ENCODE measurements at regions not wholly inside any gene's neighbourhood (a gene's known extent, or its start where the extent isn't known, plus 50 kb on each side); places are given as distances from the start of the nearest gene placed in this dataset.
A peak's percentile ranks its signal among the peaks of the same experiment; 100 is the strongest.

- 92 to 95% (median 94%) methylated on average over 4 of the region's 4 CpGs for WGBS, 3 donors
- no peak overlapping the region for H3K27ac ChIP-seq (ENCODE audit: low read depth, low read length)
Measured at GRCh38 chr3:40768046-40768445, 243.3 kb downstream of the ZNF621 start.

GRCh38 chr3:40768536-40768935, 243.8 kb downstream of the ZNF621 start:
- H3K27ac ChIP-seq (ENCODE audit: low read depth, low read length), result no peak overlapping the region
- 90 to 100% (median 95%) methylated on average over 1 of the region's 1 CpG for WGBS, 3 donors

- 31 to 75% (median 46%) methylated on average over 4 of the region's 4 CpGs for WGBS, 3 donors
- H3K27ac ChIP-seq (ENCODE audit: low read depth, low read length), result no peak overlapping the region
Measured at GRCh38 chr3:40770061-40770460, 245.3 kb downstream of the ZNF621 start.

- 74 to 85% (median 81%) methylated on average over 3 of the region's 3 CpGs for WGBS, 3 donors
- H3K27ac ChIP-seq (ENCODE audit: low read depth, low read length), result no peak overlapping the region
Measured at GRCh38 chr3:40771112-40771511, 246.4 kb downstream of the ZNF621 start.

- WGBS, 3 donors, result 80 to 92% (median 84%) methylated on average over 6 of the region's 6 CpGs
- no peak overlapping the region for H3K27ac ChIP-seq (ENCODE audit: low read depth, low read length)
Measured at GRCh38 chr3:40779039-40779438, 254.3 kb downstream of the ZNF621 start.

- 19 to 32% (median 28%) methylated on average over 19 of the region's 19 CpGs for WGBS, 3 donors
- H3K27ac ChIP-seq (ENCODE audit: low read depth, low read length), result peak overlapping the region; percentile 38
Measured at GRCh38 chr3:40780291-40780924, 255.6 kb downstream of the ZNF621 start.

- H3K27ac ChIP-seq (ENCODE audit: low read depth, low read length), result peak overlapping the region; percentile 38
- WGBS, 3 donors, result 33 to 56% (median 43%) methylated on average over 12 of the region's 12 CpGs
Measured at GRCh38 chr3:40780925-40781406, 256.2 kb downstream of the ZNF621 start.

GRCh38 chr3:40782111-40782721, 257.5 kb downstream of the ZNF621 start:
- 87 to 92% (median 92%) methylated on average over 3 of the region's 3 CpGs for WGBS, 3 donors
- H3K27ac ChIP-seq (ENCODE audit: low read depth, low read length), result no peak overlapping the region

GRCh38 chr3:40790746-40791145, 266.0 kb downstream of the ZNF621 start:
- 84 to 94% (median 90%) methylated on average over 2 of the region's 2 CpGs for WGBS, 3 donors
- H3K27ac ChIP-seq (ENCODE audit: low read depth, low read length), result no peak overlapping the region

GRCh38 chr3:40793730-40794129, 269.0 kb downstream of the ZNF621 start:
- 62 to 77% (median 71%) methylated on average over 4 of the region's 4 CpGs for WGBS, 3 donors
- no peak overlapping the region for H3K27ac ChIP-seq (ENCODE audit: low read depth, low read length)

- no peak overlapping the region for H3K27ac ChIP-seq (ENCODE audit: low read depth, low read length)
Measured at GRCh38 chr3:40800343-40800742, 275.6 kb downstream of the ZNF621 start.

- no peak overlapping the region for H3K27ac ChIP-seq (ENCODE audit: low read depth, low read length)
- WGBS, 3 donors, result 76 to 81% (median 78%) methylated on average over 4 of the region's 4 CpGs
Measured at GRCh38 chr3:40801284-40801741, 276.6 kb downstream of the ZNF621 start.

GRCh38 chr3:40803311-40803710, 278.6 kb downstream of the ZNF621 start:
- no peak overlapping the region for H3K27ac ChIP-seq (ENCODE audit: low read depth, low read length)
- 67 to 83% (median 71%) methylated on average over 2 of the region's 2 CpGs for WGBS, 3 donors

- H3K27ac ChIP-seq (ENCODE audit: low read depth, low read length), result no peak overlapping the region
- WGBS, 3 donors, result 49 to 72% (median 67%) methylated on average over 2 of the region's 2 CpGs
Measured at GRCh38 chr3:40805456-40805855, 280.7 kb downstream of the ZNF621 start.

GRCh38 chr3:40810813-40811212, 286.1 kb downstream of the ZNF621 start:
- no peak overlapping the region for H3K27ac ChIP-seq (ENCODE audit: low read depth, low read length)

- no peak overlapping the region for H3K27ac ChIP-seq (ENCODE audit: low read depth, low read length)
Measured at GRCh38 chr3:40817017-40817416, 292.3 kb downstream of the ZNF621 start.

- 71 to 89% (median 73%) methylated on average over 1 of the region's 1 CpG for WGBS, 3 donors
Measured at GRCh38 chr3:40821315-40821714, 296.6 kb downstream of the ZNF621 start.

GRCh38 chr3:40827226-40827625, 302.5 kb downstream of the ZNF621 start:
- no peak overlapping the region for H3K27ac ChIP-seq (ENCODE audit: low read depth, low read length)
- 91 to 93% (median 93%) methylated on average over 3 of the region's 3 CpGs for WGBS, 3 donors

More at GRCh38 chr3:40821315-40821714, 296.6 kb downstream of the ZNF621 start:
- H3K27ac ChIP-seq (ENCODE audit: low read depth, low read length), result no peak overlapping the region

- H3K27ac ChIP-seq (ENCODE audit: low read depth, low read length), result no peak overlapping the region
- 68 to 75% (median 69%) methylated on average over 8 of the region's 8 CpGs for WGBS, 3 donors
Measured at GRCh38 chr3:40827942-40828688, 303.4 kb downstream of the ZNF621 start.

Measured in adipose tissue (tissue), 3 donors.